Small intestine (tissue), 7 donors: ENCODE measurements at regions not wholly inside any gene's neighbourhood (a gene's known extent, or its start where the extent isn't known, plus 50 kb on each side); places are given as distances from the start of the nearest gene placed in this dataset.

Source experiments
- DNase-seq, 2 donors: peaks; one replicate each; pipeline versions ENCODE4 v3.0.0 to v3.0.0-alpha.2; 2013
- FAIRE-seq: peaks from 2 replicates; lab custom pipeline; 2012; peaks lifted over from hg19 to GRCh38; lab: Jason Lieb, UNC
- H3K27ac ChIP-seq, 3 donors: one replicate each; pipeline ENCODE4 v1.5.1; 2013; ENCODE audit warnings: low read length in 2 of 3, mild to moderate bottlenecking in 2 of 3, control low read depth in 1 of 3, inconsistent platforms in 1 of 3, low read depth in 1 of 3, moderate library complexity in 1 of 3
- H3K27me3 ChIP-seq, 3 donors: one replicate each; pipeline ENCODE4 v1.6.1; 2013; ENCODE audit warnings: low read length in 3 of 3, inconsistent platforms in 1 of 3; ENCODE audit not compliant: control insufficient read depth in 3 of 3, insufficient read depth in 3 of 3
- H3K36me3 ChIP-seq, 3 donors: one replicate each; pipeline ENCODE4 v1.6.1; 2013; ENCODE audit warnings: low read length in 3 of 3, inconsistent platforms in 1 of 3, low read depth in 1 of 3, mild to moderate bottlenecking in 1 of 3, moderate library complexity in 1 of 3; ENCODE audit not compliant: control insufficient read depth in 3 of 3, insufficient read depth in 2 of 3
- H3K4me1 ChIP-seq, 3 donors: one replicate each; pipeline ENCODE4 v1.6.1; 2013; ENCODE audit warnings: low read length in 2 of 3, inconsistent platforms in 1 of 3, low read depth in 1 of 3, mild to moderate bottlenecking in 1 of 3, moderate library complexity in 1 of 3; ENCODE audit not compliant: control insufficient read depth in 3 of 3, insufficient read depth in 2 of 3
- H3K4me3 ChIP-seq, 3 donors: one replicate each; pipeline ENCODE4 v1.5.1; 2013; ENCODE audit warnings: low read length in 3 of 3, control low read depth in 1 of 3, inconsistent platforms in 1 of 3, low read depth in 1 of 3, mild to moderate bottlenecking in 1 of 3, moderate library complexity in 1 of 3
- H3K9me3 ChIP-seq, 2 donors: one replicate each; pipeline ENCODE4 v1.6.1; 2013; ENCODE audit warnings: low read depth in 1 of 2, low read length in 1 of 2; ENCODE audit not compliant: control insufficient read depth in 2 of 2, insufficient read depth in 1 of 2
- WGBS, 3 donors: extraction: QIAGEN DNeasy Blood & Tissue Kit; methylation state at CpG; one replicate each; pipeline ENCODE4 v1.1.7; 2013; 5-methylcytosine and 5-hydroxymethylcytosine counted together
- donor health status: healthy with polysubstance abuse.
- donor health status: control.
- donor health status: control.
- donor health status: Bipolar disorder and iron deficiency.
- donor health status: healthy.

DNA sequence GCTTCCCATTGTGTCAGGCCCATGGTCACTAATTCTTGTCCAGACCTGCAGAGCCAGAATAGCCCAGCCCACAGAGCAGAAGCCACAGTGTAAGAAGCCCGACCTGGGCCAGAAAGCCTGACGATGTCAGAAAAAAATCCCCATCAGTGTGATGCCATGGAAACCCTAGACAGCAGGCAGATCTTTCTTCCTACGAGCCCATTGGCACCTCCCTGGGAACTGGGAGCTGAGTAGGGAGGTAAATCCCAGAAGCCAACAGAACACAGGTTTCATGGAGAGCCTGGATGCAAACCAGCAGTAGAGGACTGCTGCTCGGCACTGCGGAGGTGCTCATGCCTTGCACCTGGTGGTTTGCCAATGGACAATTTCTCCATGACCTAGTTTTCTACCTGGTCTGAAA is 82.2 kb upstream of the SLC22A16 start:
- no peak overlapping the region for H3K4me3 ChIP-seq
- H3K27ac ChIP-seq = no peak overlapping the region
- H3K36me3 ChIP-seq = no peaks in the 10 kb centered on the region
- no peaks in the 10 kb centered on the region for H3K27me3 ChIP-seq
- H3K9me3 ChIP-seq = peaks cover 0 to 13% of the 10 kb centered on the region in 2 donors
- no peak for DNase-seq
- FAIRE-seq = no peak
- H3K4me1 ChIP-seq = peaks cover 0 to 7% (median 0%) of the 10 kb centered on the region in 3 donors
- WGBS, 3 donors = 87 to 92% (median 91%) methylated on average over 5 of the region's 5 CpGs

DNA sequence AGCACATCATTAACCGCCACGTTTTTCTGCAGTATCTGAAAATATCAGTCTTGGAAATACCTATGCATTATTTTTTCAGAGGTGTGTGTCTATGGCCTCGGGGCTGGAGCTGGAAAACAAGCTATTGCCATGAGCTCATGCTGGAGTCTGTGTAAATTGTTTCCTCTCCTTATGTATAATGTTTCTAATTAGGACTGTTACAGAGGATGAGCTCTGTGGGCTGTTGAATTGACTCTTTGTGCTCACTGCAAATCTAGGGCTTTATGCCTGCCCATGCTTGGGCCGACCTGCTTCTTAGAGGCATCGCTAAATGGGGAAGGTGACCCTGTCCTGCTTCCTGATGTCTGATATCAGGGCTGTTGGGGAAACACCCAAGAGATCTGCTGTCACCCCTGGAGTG is 80.8 kb upstream of the SLC22A16 start:
- DNase-seq = no peak

DNA sequence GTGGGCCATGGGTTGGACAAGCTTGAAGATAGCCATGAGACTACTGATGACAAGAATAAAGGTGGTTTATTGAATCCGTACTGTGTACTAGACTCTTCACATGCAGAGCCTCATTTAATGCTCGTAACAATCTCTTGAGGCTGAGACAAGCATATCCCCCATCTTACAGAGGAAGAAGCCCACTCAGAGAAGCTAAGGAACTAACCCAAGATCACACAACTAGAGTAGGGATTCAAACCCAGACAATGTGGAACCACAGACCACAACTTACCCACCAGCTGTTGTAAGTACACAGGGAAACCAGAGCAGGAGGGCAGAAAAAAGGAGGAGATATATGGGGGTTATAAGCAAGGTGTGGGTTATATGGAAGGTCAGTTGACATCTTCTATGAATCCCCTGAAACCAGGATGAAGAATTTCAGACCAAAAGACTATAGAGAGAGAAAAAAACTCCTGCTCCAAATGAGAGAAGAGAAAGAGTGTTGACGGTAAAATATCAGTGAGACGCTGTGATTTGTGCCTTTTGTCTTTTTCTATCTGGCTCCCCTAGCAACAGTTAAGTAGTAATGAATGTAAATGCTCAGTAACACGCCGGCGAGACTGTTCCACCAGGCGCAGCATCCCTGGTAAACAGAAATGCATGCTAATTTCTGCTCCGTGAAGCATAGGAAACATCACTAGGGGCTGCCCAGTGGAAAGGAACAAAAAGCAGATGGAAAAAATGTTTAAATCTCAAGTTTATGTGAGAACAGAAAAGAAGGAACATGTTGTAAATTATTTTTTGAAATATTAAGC is 80.1 kb upstream of the SLC22A16 start:
- no peak for FAIRE-seq
- H3K4me3 ChIP-seq = no peak overlapping the region
- no peaks in the 10 kb centered on the region for H3K27me3 ChIP-seq

More for the DNA sequence above, 80.8 kb upstream of the SLC22A16 start:
- no peak for FAIRE-seq
- Histone ChIP-seq H3K27ac (no peak overlapping the region), H3K4me3 (no peak overlapping the region), H3K27me3 (no peaks in the 10 kb centered on the region), H3K9me3 (peaks cover 0 to 7% of the 10 kb centered on the region in 2 donors), H3K36me3 (no peaks in the 10 kb centered on the region), H3K4me1 (peaks cover 0 to 7% (median 0%) of the 10 kb centered on the region in 3 donors)
- WGBS, 3 donors = 79 to 86% (median 86%) methylated on average over 5 of the region's 5 CpGs

DNA sequence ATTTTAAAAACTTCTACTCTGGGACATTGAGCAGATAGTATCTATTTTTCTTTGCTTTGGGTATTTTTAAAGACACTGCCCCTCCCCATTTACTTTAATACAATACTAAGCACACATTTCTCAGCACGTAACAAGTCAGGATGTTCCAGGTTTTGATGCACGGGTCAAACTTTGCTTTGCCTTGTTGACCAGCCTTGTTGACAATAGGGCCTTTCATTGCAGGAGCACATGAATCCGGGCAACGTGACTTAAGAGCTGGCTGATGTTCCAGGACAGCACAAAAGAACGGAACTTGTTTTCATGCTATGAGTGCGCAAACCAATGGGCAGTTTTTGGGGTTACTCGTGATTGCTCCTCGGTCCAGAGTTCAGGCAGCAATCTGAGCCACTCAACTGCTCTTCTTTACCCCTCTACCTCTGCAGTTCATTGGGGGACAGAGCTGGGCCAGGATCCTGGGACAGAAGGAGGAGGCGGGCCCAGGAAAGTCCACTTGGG is 78.6 kb upstream of the SLC22A16 start:
- Histone ChIP-seq H3K9me3 (peaks cover 0 to 5% of the 10 kb centered on the region in 2 donors), H3K27me3 (no peaks in the 10 kb centered on the region), H3K36me3 (no peaks in the 10 kb centered on the region), H3K27ac (no peak overlapping the region), H3K4me1 (peaks cover 0 to under 1% (median 0%) of the 10 kb centered on the region in 3 donors), H3K4me3 (no peak overlapping the region)
- DNase-seq (no peak), FAIRE-seq (no peak)
- 81 to 86% (median 82%) methylated on average over 9 of the region's 9 CpGs for WGBS, 3 donors

More for the DNA sequence above, 80.1 kb upstream of the SLC22A16 start:
- Histone ChIP-seq H3K27ac (no peak overlapping the region), H3K36me3 (no peaks in the 10 kb centered on the region), H3K4me1 (peaks cover 0 to 7% (median 0%) of the 10 kb centered on the region in 3 donors), H3K9me3 (peaks cover 0 to 5% of the 10 kb centered on the region in 2 donors)
- DNase-seq = no peak
- WGBS, 3 donors = 83 to 94% (median 94%) methylated on average over 9 of the region's 9 CpGs

DNA sequence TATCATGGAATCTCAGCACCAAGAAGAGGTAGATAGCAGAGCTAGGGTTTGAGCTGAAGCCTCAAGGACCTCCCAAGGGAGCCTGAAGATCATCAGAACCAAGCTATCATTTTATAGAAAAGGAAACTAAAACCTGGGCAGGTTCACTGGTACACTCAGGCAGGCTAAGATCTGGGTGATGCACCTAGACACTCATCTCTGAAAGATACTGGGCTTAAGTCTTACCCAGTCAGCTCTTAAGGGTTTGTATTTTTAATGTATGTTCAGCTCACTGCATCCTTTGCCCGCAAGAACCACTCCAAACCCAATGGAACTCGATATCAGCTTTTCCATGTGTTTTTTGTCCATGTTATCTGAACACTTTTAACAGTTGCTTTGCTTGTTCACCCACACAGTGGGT is 78.0 kb upstream of the SLC22A16 start:
- DNase-seq = no peak
- Histone ChIP-seq H3K4me3 (no peak overlapping the region), H3K27me3 (no peaks in the 10 kb centered on the region), H3K4me1 (no peaks in the 10 kb centered on the region), H3K9me3 (peaks cover 0 to 4% of the 10 kb centered on the region in 2 donors), H3K36me3 (no peaks in the 10 kb centered on the region), H3K27ac (no peak overlapping the region)
- 90 to 95% (median 93%) methylated on average over 2 of the region's 2 CpGs for WGBS, 3 donors
- FAIRE-seq = no peak

DNA sequence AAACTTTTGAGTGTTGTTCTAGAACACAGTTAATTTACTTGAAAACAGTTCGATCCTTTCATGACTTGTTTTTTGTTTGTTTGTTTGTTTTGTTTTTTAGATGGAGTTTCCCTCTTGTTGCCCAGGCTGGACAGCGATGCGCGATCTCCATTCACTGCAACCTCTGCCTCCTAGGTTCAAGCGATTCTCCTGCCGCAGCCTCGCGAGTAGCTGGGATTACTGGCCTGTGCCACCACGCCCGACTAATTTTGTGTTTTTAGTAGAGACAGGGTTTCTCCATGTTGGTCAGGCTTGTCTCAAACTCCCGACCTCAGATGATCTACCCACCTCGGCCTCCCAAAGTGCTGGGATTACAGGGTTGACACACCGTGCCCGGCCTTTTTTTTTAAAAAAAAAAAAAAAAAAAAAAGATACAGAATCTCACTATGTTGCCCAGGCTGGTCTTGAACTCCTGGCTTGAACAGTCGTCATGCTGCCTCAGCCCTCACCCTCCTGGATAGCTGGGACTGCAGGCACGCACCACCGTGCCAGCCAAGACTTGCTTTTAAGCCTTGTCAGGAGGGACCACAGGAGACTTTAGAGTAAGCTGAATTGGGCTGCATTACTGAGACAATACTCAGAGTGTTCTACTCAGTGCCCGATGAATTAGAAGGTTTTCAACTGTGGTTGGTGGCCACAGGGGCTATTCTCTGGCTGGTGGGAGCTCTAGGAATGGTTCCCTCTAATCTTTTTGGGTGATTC is 76.7 kb upstream of the SLC22A16 start:
- no peaks in the 10 kb centered on the region for H3K9me3 ChIP-seq
- no peaks in the 10 kb centered on the region for H3K27me3 ChIP-seq
- H3K4me1 ChIP-seq = no peaks in the 10 kb centered on the region
- DNase-seq (no peak), FAIRE-seq (no peak)
- no peak overlapping the region for H3K27ac ChIP-seq
- no peak overlapping the region for H3K4me3 ChIP-seq
- H3K36me3 ChIP-seq = no peaks in the 10 kb centered on the region
- 94 to 95% (median 95%) methylated on average over 18 of the region's 18 CpGs for WGBS, 3 donors

DNA sequence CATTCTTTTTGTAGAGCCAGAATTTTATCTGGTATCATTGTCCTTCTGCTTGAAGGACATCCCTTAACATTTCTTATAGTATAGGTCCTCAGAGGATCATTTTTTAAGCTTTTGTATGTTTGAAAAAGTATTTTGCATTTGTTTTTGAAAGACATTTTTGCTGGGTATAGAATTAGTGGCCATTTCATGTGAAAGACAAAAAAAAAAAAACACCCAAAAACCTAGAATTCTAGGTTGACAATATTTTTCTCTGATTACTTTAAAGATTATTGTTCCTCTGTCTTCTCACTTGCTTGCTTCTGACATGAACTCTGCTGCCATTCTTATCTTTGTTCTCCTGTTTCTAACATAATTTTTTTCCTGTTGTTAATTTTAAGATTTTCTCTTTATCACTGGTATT is 75.7 kb upstream of the SLC22A16 start:
- FAIRE-seq = no peak
- Histone ChIP-seq H3K27me3 (no peaks in the 10 kb centered on the region), H3K27ac (no peak overlapping the region), H3K9me3 (no peaks in the 10 kb centered on the region), H3K4me1 (no peaks in the 10 kb centered on the region), H3K36me3 (no peaks in the 10 kb centered on the region), H3K4me3 (no peak overlapping the region)
- DNase-seq = no peak

DNA sequence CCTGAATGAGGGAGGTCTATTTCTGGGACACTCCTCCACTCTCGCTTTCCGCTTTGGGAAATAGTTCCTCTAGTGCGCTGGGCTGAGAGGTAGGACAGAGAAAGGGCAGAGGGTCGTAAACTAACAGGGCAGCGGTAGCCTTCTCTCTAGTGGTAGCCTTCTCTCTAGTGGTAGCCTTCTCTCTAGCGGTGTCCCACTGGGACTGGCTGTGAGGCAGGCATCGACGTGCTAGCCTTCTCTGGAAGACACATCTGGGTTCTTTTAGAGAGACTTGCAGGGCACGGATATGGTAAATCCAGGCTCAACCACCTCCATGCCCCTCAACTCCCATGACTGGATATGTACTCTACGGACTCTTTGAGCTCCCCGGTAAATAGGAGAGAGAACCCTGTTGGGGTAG is 74.7 kb upstream of the SLC22A16 start:
- Histone ChIP-seq H3K4me1 (no peaks in the 10 kb centered on the region), H3K36me3 (no peaks in the 10 kb centered on the region), H3K4me3 (no peak overlapping the region), H3K27ac (no peak overlapping the region), H3K27me3 (no peaks in the 10 kb centered on the region), H3K9me3 (no peaks in the 10 kb centered on the region)
- FAIRE-seq (no peak), DNase-seq (no peak)
- WGBS, 3 donors = 93 to 100% (median 98%) methylated on average over 11 of the region's 11 CpGs
